T-cell (primary cell): ENCODE measurements at regions not wholly inside any gene's neighbourhood (a gene's known extent, or its start where the extent isn't known, plus 50 kb on each side); places are given as distances from the start of the nearest gene placed in this dataset.

ENCODE experiments used
- ATAC-seq, 4 experiments: fragments of 200-7000 bp in 3 of 4; fragments of 150-1000 bp in 1 of 4; cut with Tn5 transposase; replicated peaks in 1 of 4; 1 replicate in 3 of 4; 2 replicates in 1 of 4; pipeline ENCODE4 v1.10.0; 2021; ENCODE audit warnings: moderate library complexity in 3 of 4, mild to moderate bottlenecking in 2 of 4, moderate number of reproducible peaks in 1 of 4
- CTCF ChIA-PET, 2 donors: fragments of 300-600 bp; sonication (Branson Sonifier 250); formaldehyde crosslinking; loops; one replicate each; lab custom pipeline; 2022; ENCODE audit warnings: antibody characterized with exemption in 2 of 2; lab: Charles Lee
- POLR2A ChIA-PET, 2 donors: fragments of 300-600 bp; sonication (Branson Sonifier 250); formaldehyde crosslinking; loops; one replicate each; lab custom pipeline; 2022; ENCODE audit warnings: antibody characterized with exemption in 2 of 2; lab: Charles Lee
- DNase-seq, 35 experiments: peaks; one replicate each; pipeline versions ENCODE4 v3.0.0 to v3.0.0-alpha.2; 2013 to 2023
- H3K27ac ChIP-seq: one replicate; pipeline ENCODE4 v1.5.1; 2013; ENCODE audit warnings: low read length
- H3K27me3 ChIP-seq, 2 experiments: replicated peaks in 1 of 2; 1 replicate in 1 of 2; 2 replicates in 1 of 2; pipeline versions ENCODE4 v1.6.1 to v1.7.0; 2013; ENCODE audit warnings: low read length in 1 of 2, mixed read lengths in 1 of 2; ENCODE audit not compliant: control insufficient read depth in 2 of 2, insufficient read depth in 2 of 2; ENCODE audit errors: extremely low read depth in 1 of 2
- H3K36me3 ChIP-seq, 2 donors: 1 replicate in 1 of 2; 2 replicates in 1 of 2; pipeline versions ENCODE4 v1.6.1 to v1.7.0; 2013; ENCODE audit warnings: low read length in 1 of 2; ENCODE audit not compliant: control insufficient read depth in 2 of 2, insufficient read depth in 1 of 2; ENCODE audit errors: extremely low read depth in 1 of 2
- H3K4me1 ChIP-seq, 2 experiments: 1 replicate in 1 of 2; 2 replicates in 1 of 2; pipeline versions ENCODE4 v1.6.1 to v1.7.0; 2013; ENCODE audit warnings: low read length in 2 of 2, mixed read lengths in 1 of 2; ENCODE audit not compliant: insufficient read depth in 2 of 2, control insufficient read depth in 1 of 2; ENCODE audit errors: extremely low read depth in 1 of 2
- H3K4me3 ChIP-seq, 2 donors: 1 replicate in 1 of 2; 2 replicates in 1 of 2; pipeline versions ENCODE4 v1.5.1 to v1.7.0; 2013; ENCODE audit warnings: mild to moderate bottlenecking in 2 of 2, low read length in 1 of 2, moderate library complexity in 1 of 2; ENCODE audit not compliant: control insufficient read depth in 1 of 2; ENCODE audit errors: extremely low read depth in 1 of 2
- H3K9me3 ChIP-seq: 2 replicates; pipeline ENCODE4 v1.7.0; 2013
- H3K27ac Mint-ChIP-seq, 2 donors: one replicate each; pipeline ENCODE4 v1.8.0; 2020 to 2021; ENCODE audit warnings: mild to moderate bottlenecking in 2 of 2, mixed read lengths in 2 of 2
- H3K27me3 Mint-ChIP-seq, 2 donors: one replicate each; pipeline ENCODE4 v1.8.0; 2021 to 2022; ENCODE audit warnings: mixed read lengths in 2 of 2
- H3K36me3 Mint-ChIP-seq: one replicate; pipeline ENCODE4 v1.8.0; 2021; ENCODE audit warnings: mixed read lengths
- H3K4me1 Mint-ChIP-seq, 3 donors: one replicate each; pipeline ENCODE4 v1.8.0; 2020 to 2022; ENCODE audit warnings: mixed read lengths in 3 of 3, mild to moderate bottlenecking in 1 of 3
- H3K4me3 Mint-ChIP-seq, 3 donors: one replicate each; pipeline ENCODE4 v1.8.0; 2020 to 2022; ENCODE audit warnings: mild to moderate bottlenecking in 3 of 3, mixed read lengths in 3 of 3, moderate library complexity in 3 of 3
- H3K9me3 Mint-ChIP-seq, 3 donors: one replicate each; pipeline ENCODE4 v1.8.0; 2020 to 2022; ENCODE audit warnings: mixed read lengths in 3 of 3
- WGBS: methylation state at CpG from one replicate; pipeline ENCODE4 v1.1.5; 2013; ENCODE audit warnings: missing lambda C conversion rate; ENCODE audit not compliant: insufficient coverage; 5-methylcytosine and 5-hydroxymethylcytosine counted together

GRCh38 chr17:79377230-79377786 is 233.5 kb downstream of the RBFOX3 start:
- DNase-seq (no peak), ATAC-seq (no peak)
- WGBS, result 72% methylated on average over 24 of the region's 25 CpGs
- H3K27ac ChIP-seq, result no peak overlapping the region
- no peak overlapping the region for H3K27ac Mint-ChIP-seq
- no peaks in the 10 kb centered on the region for H3K36me3 Mint-ChIP-seq
- no peak overlapping the region for H3K4me3 Mint-ChIP-seq
- ChIA-PET CTCF (no interaction called here), POLR2A (no interaction called here)
- H3K27me3 ChIP-seq, result peaks cover 0 to 69% of the 10 kb centered on the region in 2 experiments
- H3K36me3 ChIP-seq, result no peaks in the 10 kb centered on the region
- H3K9me3 Mint-ChIP-seq, result no peaks in the 10 kb centered on the region
- no peak overlapping the region for H3K4me3 ChIP-seq
- no peaks in the 10 kb centered on the region for H3K4me1 ChIP-seq
- no peaks in the 10 kb centered on the region for H3K4me1 Mint-ChIP-seq
- H3K27me3 Mint-ChIP-seq, result peaks cover 29 to 61% of the 10 kb centered on the region in 2 donors
- H3K9me3 ChIP-seq, result no peaks in the 10 kb centered on the region

- H3K9me3 Mint-ChIP-seq, result no peaks in the 10 kb centered on the region
- Histone ChIP-seq H3K27ac (no peak overlapping the region), H3K9me3 (no peaks in the 10 kb centered on the region), H3K4me3 (no peak overlapping the region), H3K36me3 (no peaks in the 10 kb centered on the region), H3K27me3 (peaks cover 0 to 68% of the 10 kb centered on the region in 2 experiments), H3K4me1 (no peaks in the 10 kb centered on the region)
- H3K36me3 Mint-ChIP-seq, result no peaks in the 10 kb centered on the region
- CTCF ChIA-PET, result interaction anchor here in 1 of 2 donors (1.2 kb wide), 1 partner anchor 17 kb away, joined by 3 read pairs; no protein-coding TSS in a partner anchor
- H3K4me1 Mint-ChIP-seq, result no peaks in the 10 kb centered on the region
- DNase-seq, result no peak
- 43% methylated on average over 6 of the region's 6 CpGs for WGBS
- ATAC-seq, result no peak
- no peak overlapping the region for H3K27ac Mint-ChIP-seq
- no peak overlapping the region for H3K4me3 Mint-ChIP-seq
- POLR2A ChIA-PET, result no interaction called here
- H3K27me3 Mint-ChIP-seq, result peaks cover 35 to 58% of the 10 kb centered on the region in 2 donors
Observed at GRCh38 chr17:79374807-79375206, 236.0 kb downstream of the RBFOX3 start.

GRCh38 chr17:79374087-79374689 is 236.7 kb downstream of the RBFOX3 start:
- Mint-ChIP-seq H3K4me1 (no peaks in the 10 kb centered on the region), H3K4me3 (no peak overlapping the region), H3K27me3 (peaks cover 34 to 57% of the 10 kb centered on the region in 2 donors), H3K27ac (no peak overlapping the region), H3K9me3 (no peaks in the 10 kb centered on the region), H3K36me3 (no peaks in the 10 kb centered on the region)
- no peak overlapping the region for H3K4me3 ChIP-seq
- H3K27me3 ChIP-seq, result peaks cover 0 to 67% of the 10 kb centered on the region in 2 experiments
- no peak for DNase-seq
- ChIA-PET POLR2A (interaction anchor here in 1 of 2 donors (0.6 kb wide), 1 partner anchor 293 kb away, joined by 4 read pairs; no protein-coding TSS in a partner anchor), CTCF (interaction anchor here in 1 of 2 donors (1.2 kb wide), 1 partner anchor 17 kb away, joined by 3 read pairs; no protein-coding TSS in a partner anchor)
- no peaks in the 10 kb centered on the region for H3K4me1 ChIP-seq
- H3K36me3 ChIP-seq, result no peaks in the 10 kb centered on the region
- no peak for ATAC-seq
- no peak overlapping the region for H3K27ac ChIP-seq
- no peaks in the 10 kb centered on the region for H3K9me3 ChIP-seq
- 52% methylated on average over 12 of the region's 22 CpGs for WGBS

GRCh38 chr17:79372470-79373238 is 238.2 kb downstream of the RBFOX3 start:
- Histone ChIP-seq H3K4me1 (no peaks in the 10 kb centered on the region), H3K27ac (no peak overlapping the region), H3K27me3 (peaks cover 0 to 64% of the 10 kb centered on the region in 2 experiments), H3K4me3 (no peak overlapping the region), H3K36me3 (no peaks in the 10 kb centered on the region), H3K9me3 (no peaks in the 10 kb centered on the region)
- 57% methylated on average over 13 of the region's 16 CpGs for WGBS
- DNase-seq (no peak), ATAC-seq (no peak)
- no peak overlapping the region for H3K27ac Mint-ChIP-seq
- ChIA-PET CTCF (no interaction called here), POLR2A (no interaction called here)
- peaks cover 34 to 48% of the 10 kb centered on the region in 2 donors for H3K27me3 Mint-ChIP-seq
- H3K36me3 Mint-ChIP-seq, result no peaks in the 10 kb centered on the region
- H3K4me1 Mint-ChIP-seq, result no peaks in the 10 kb centered on the region
- H3K4me3 Mint-ChIP-seq, result no peak overlapping the region
- H3K9me3 Mint-ChIP-seq, result no peaks in the 10 kb centered on the region

- H3K4me3 ChIP-seq, result no peak overlapping the region
- H3K27ac ChIP-seq, result no peak overlapping the region
- H3K27me3 Mint-ChIP-seq, result peaks cover 35 to 44% of the 10 kb centered on the region in 2 donors
- no peak for DNase-seq
- no peaks in the 10 kb centered on the region for H3K36me3 Mint-ChIP-seq
- POLR2A ChIA-PET, result no interaction called here
- H3K27ac Mint-ChIP-seq, result no peak overlapping the region
- H3K9me3 Mint-ChIP-seq, result no peaks in the 10 kb centered on the region
- ATAC-seq, result no peak
- H3K4me1 ChIP-seq, result no peaks in the 10 kb centered on the region
- H3K4me3 Mint-ChIP-seq, result no peak overlapping the region
- CTCF ChIA-PET, result no interaction called here
- no peaks in the 10 kb centered on the region for H3K36me3 ChIP-seq
- 75% methylated on average over 12 of the region's 15 CpGs for WGBS
- no peaks in the 10 kb centered on the region for H3K9me3 ChIP-seq
- peaks cover 0 to 60% of the 10 kb centered on the region in 2 experiments for H3K27me3 ChIP-seq
- no peaks in the 10 kb centered on the region for H3K4me1 Mint-ChIP-seq
Observed at GRCh38 chr17:79371984-79372383, 238.9 kb downstream of the RBFOX3 start.

GRCh38 chr17:79370594-79370993 is 240.3 kb downstream of the RBFOX3 start:
- ChIA-PET CTCF (no interaction called here), POLR2A (no interaction called here)
- no peaks in the 10 kb centered on the region for H3K4me1 Mint-ChIP-seq
- no peaks in the 10 kb centered on the region for H3K9me3 Mint-ChIP-seq
- WGBS, result 71% methylated on average over 5 of the region's 5 CpGs
- ATAC-seq, result no peak
- Histone ChIP-seq H3K27me3 (peaks cover 0 to 56% of the 10 kb centered on the region in 2 experiments), H3K9me3 (no peaks in the 10 kb centered on the region), H3K4me3 (no peak overlapping the region), H3K4me1 (no peaks in the 10 kb centered on the region), H3K36me3 (no peaks in the 10 kb centered on the region), H3K27ac (no peak overlapping the region)
- H3K27me3 Mint-ChIP-seq, result peaks cover 33 to 36% of the 10 kb centered on the region in 2 donors
- no peak overlapping the region for H3K27ac Mint-ChIP-seq
- no peak for DNase-seq
- no peaks in the 10 kb centered on the region for H3K36me3 Mint-ChIP-seq
- H3K4me3 Mint-ChIP-seq, result no peak overlapping the region
